ENCODE measurements at regions not wholly inside any gene's neighbourhood (a gene's known extent, or its start where the extent isn't known, plus 50 kb on each side); places are given as distances from the start of the nearest gene placed in this dataset.

GRCh38 chr18:37852464-37852863 is 286.9 kb upstream of the CELF4 start:
- Histone ChIP-seq H2BK12ac (ENCODE audit: low read length in 2 of 2) (no peak overlapping the region), H3K9ac (ENCODE audit: low read length) (no peak overlapping the region), H3K4me1 (ENCODE audit: control insufficient read depth, insufficient read depth, low read depth, low read length) (no peaks in the 10 kb centered on the region), H3K79me1 (replicated peaks; ENCODE audit: low read length, poor library complexity, severe bottlenecking) (no peaks in the 10 kb centered on the region), H3K27ac (ENCODE audit: low read length, poor library complexity, severe bottlenecking) (no peak overlapping the region), H3K36me3 (ENCODE audit: control insufficient read depth in 1 of 2, insufficient read depth in 2 of 2, low read depth in 1 of 2, low read length in 2 of 2) (no peaks in the 10 kb centered on the region), H3K14ac (ENCODE audit: low read length in 2 of 2) (no peak overlapping the region), H2BK120ac (ENCODE audit: low read depth, low read length) (no peak overlapping the region), H4K8ac (ENCODE audit: low read length) (no peak overlapping the region), H3K4me3 (ENCODE audit: insufficient read depth in 1 of 2, low read depth in 1 of 2, low read length in 2 of 2) (no peak overlapping the region), H3K27me3 (ENCODE audit: control insufficient read depth in 1 of 2, insufficient read depth in 1 of 2, low read length in 2 of 2) (no peaks in the 10 kb centered on the region), H4K91ac (ENCODE audit: low read length) (no peak overlapping the region), H3K18ac (ENCODE audit: low read depth in 1 of 2, low read length in 2 of 2) (no peak overlapping the region), H3K4me2 (ENCODE audit: low read length, poor library complexity, severe bottlenecking) (no peak overlapping the region), H2AK5ac (ENCODE audit: low read length, severe bottlenecking) (no peak overlapping the region), H2AFZ (ENCODE audit: low read depth, low read length) (no peak overlapping the region), H3K9me3 (ENCODE audit: control insufficient read depth, low read length) (peaks cover 4% of the 10 kb centered on the region), H3K23ac (ENCODE audit: low read length in 2 of 2) (no peak overlapping the region), H2BK15ac (ENCODE audit: low read depth, poor library complexity, severe bottlenecking) (no peak overlapping the region), H3K4ac (ENCODE audit: low read depth in 1 of 2, low read length in 2 of 2) (no peak overlapping the region), H2BK5ac (ENCODE audit: low read depth, low read length, poor library complexity, severe bottlenecking) (no peak overlapping the region)
- WGBS, result 65% methylated on average over 4 of the region's 4 CpGs
- DNase-seq, result no peak

- Histone ChIP-seq H2BK5ac (ENCODE audit: low read depth, low read length, poor library complexity, severe bottlenecking) (no peak overlapping the region), H4K8ac (ENCODE audit: low read length) (no peak overlapping the region), H3K9me3 (ENCODE audit: control insufficient read depth, low read length) (no peaks in the 10 kb centered on the region), H4K91ac (ENCODE audit: low read length) (no peak overlapping the region), H3K4ac (ENCODE audit: low read depth in 1 of 2, low read length in 2 of 2) (no peak overlapping the region), H2BK15ac (ENCODE audit: low read depth, poor library complexity, severe bottlenecking) (no peak overlapping the region), H3K36me3 (ENCODE audit: control insufficient read depth in 1 of 2, insufficient read depth in 2 of 2, low read depth in 1 of 2, low read length in 2 of 2) (no peaks in the 10 kb centered on the region), H3K4me3 (ENCODE audit: insufficient read depth in 1 of 2, low read depth in 1 of 2, low read length in 2 of 2) (no peak overlapping the region), H3K27ac (ENCODE audit: low read length, poor library complexity, severe bottlenecking) (no peak overlapping the region), H2BK12ac (ENCODE audit: low read length in 2 of 2) (no peak overlapping the region), H3K14ac (ENCODE audit: low read length in 2 of 2) (no peak overlapping the region), H2AK5ac (ENCODE audit: low read length, severe bottlenecking) (no peak overlapping the region), H3K4me1 (ENCODE audit: control insufficient read depth, insufficient read depth, low read depth, low read length) (no peaks in the 10 kb centered on the region), H2BK120ac (ENCODE audit: low read depth, low read length) (no peak overlapping the region), H2AFZ (ENCODE audit: low read depth, low read length) (no peak overlapping the region), H3K9ac (ENCODE audit: low read length) (no peak overlapping the region), H3K79me1 (replicated peaks; ENCODE audit: low read length, poor library complexity, severe bottlenecking) (no peaks in the 10 kb centered on the region), H3K18ac (ENCODE audit: low read depth in 1 of 2, low read length in 2 of 2) (no peak overlapping the region), H3K4me2 (ENCODE audit: low read length, poor library complexity, severe bottlenecking) (no peak overlapping the region), H3K27me3 (ENCODE audit: control insufficient read depth in 1 of 2, insufficient read depth in 1 of 2, low read length in 2 of 2) (no peaks in the 10 kb centered on the region), H3K23ac (ENCODE audit: low read length in 2 of 2) (no peak overlapping the region)
- WGBS, result 60% methylated on average over 3 of the region's 3 CpGs
- DNase-seq, result no peak
These were observed 281.9 kb upstream of the CELF4 start for GRCh38 chr18:37847544-37847943.

- H3K36me3 ChIP-seq (ENCODE audit: control insufficient read depth in 1 of 2, insufficient read depth in 2 of 2, low read depth in 1 of 2, low read length in 2 of 2), result no peaks in the 10 kb centered on the region
- no peak overlapping the region for H4K8ac ChIP-seq (ENCODE audit: low read length)
- no peak overlapping the region for H3K18ac ChIP-seq (ENCODE audit: low read depth in 1 of 2, low read length in 2 of 2)
- no peaks in the 10 kb centered on the region for H3K4me1 ChIP-seq (ENCODE audit: control insufficient read depth, insufficient read depth, low read depth, low read length)
- H3K14ac ChIP-seq (ENCODE audit: low read length in 2 of 2), result no peak overlapping the region
- H2BK12ac ChIP-seq (ENCODE audit: low read length in 2 of 2), result no peak overlapping the region
- H3K4me2 ChIP-seq (ENCODE audit: low read length, poor library complexity, severe bottlenecking), result no peak overlapping the region
- H3K27ac ChIP-seq (ENCODE audit: low read length, poor library complexity, severe bottlenecking), result no peak overlapping the region
- no peaks in the 10 kb centered on the region for H3K9me3 ChIP-seq (ENCODE audit: control insufficient read depth, low read length)
- H2BK120ac ChIP-seq (ENCODE audit: low read depth, low read length), result no peak overlapping the region
- no peak for DNase-seq
- 49% methylated on average over 3 of the region's 3 CpGs for WGBS
- no peaks in the 10 kb centered on the region for H3K79me1 ChIP-seq (replicated peaks; ENCODE audit: low read length, poor library complexity, severe bottlenecking)
- no peak overlapping the region for H3K4ac ChIP-seq (ENCODE audit: low read depth in 1 of 2, low read length in 2 of 2)
- no peaks in the 10 kb centered on the region for H3K27me3 ChIP-seq (ENCODE audit: control insufficient read depth in 1 of 2, insufficient read depth in 1 of 2, low read length in 2 of 2)
- no peak overlapping the region for H2BK5ac ChIP-seq (ENCODE audit: low read depth, low read length, poor library complexity, severe bottlenecking)
- no peak overlapping the region for H2BK15ac ChIP-seq (ENCODE audit: low read depth, poor library complexity, severe bottlenecking)
- H2AK5ac ChIP-seq (ENCODE audit: low read length, severe bottlenecking), result no peak overlapping the region
- H3K9ac ChIP-seq (ENCODE audit: low read length), result no peak overlapping the region
- H2AFZ ChIP-seq (ENCODE audit: low read depth, low read length), result no peak overlapping the region
- no peak overlapping the region for H3K4me3 ChIP-seq (ENCODE audit: insufficient read depth in 1 of 2, low read depth in 1 of 2, low read length in 2 of 2)
- H4K91ac ChIP-seq (ENCODE audit: low read length), result no peak overlapping the region
- H3K23ac ChIP-seq (ENCODE audit: low read length in 2 of 2), result no peak overlapping the region
These were observed 281.4 kb upstream of the CELF4 start for GRCh38 chr18:37846996-37847395.

- H3K27me3 ChIP-seq (ENCODE audit: control insufficient read depth in 1 of 2, insufficient read depth in 1 of 2, low read length in 2 of 2), result no peaks in the 10 kb centered on the region
- H2BK15ac ChIP-seq (ENCODE audit: low read depth, poor library complexity, severe bottlenecking), result no peak overlapping the region
- H3K79me1 ChIP-seq (replicated peaks; ENCODE audit: low read length, poor library complexity, severe bottlenecking), result no peaks in the 10 kb centered on the region
- no peak overlapping the region for H4K8ac ChIP-seq (ENCODE audit: low read length)
- no peak overlapping the region for H3K14ac ChIP-seq (ENCODE audit: low read length in 2 of 2)
- H2BK12ac ChIP-seq (ENCODE audit: low read length in 2 of 2), result no peak overlapping the region
- H3K9ac ChIP-seq (ENCODE audit: low read length), result no peak overlapping the region
- no peaks in the 10 kb centered on the region for H3K4me1 ChIP-seq (ENCODE audit: control insufficient read depth, insufficient read depth, low read depth, low read length)
- H3K18ac ChIP-seq (ENCODE audit: low read depth in 1 of 2, low read length in 2 of 2), result no peak overlapping the region
- no peak overlapping the region for H3K4me3 ChIP-seq (ENCODE audit: insufficient read depth in 1 of 2, low read depth in 1 of 2, low read length in 2 of 2)
- H2BK5ac ChIP-seq (ENCODE audit: low read depth, low read length, poor library complexity, severe bottlenecking), result no peak overlapping the region
- WGBS, result 56% methylated on average over 2 of the region's 2 CpGs
- no peaks in the 10 kb centered on the region for H3K9me3 ChIP-seq (ENCODE audit: control insufficient read depth, low read length)
- no peak overlapping the region for H3K23ac ChIP-seq (ENCODE audit: low read length in 2 of 2)
- no peak overlapping the region for H3K4me2 ChIP-seq (ENCODE audit: low read length, poor library complexity, severe bottlenecking)
- no peak overlapping the region for H2AK5ac ChIP-seq (ENCODE audit: low read length, severe bottlenecking)
- H2BK120ac ChIP-seq (ENCODE audit: low read depth, low read length), result no peak overlapping the region
- no peak overlapping the region for H3K27ac ChIP-seq (ENCODE audit: low read length, poor library complexity, severe bottlenecking)
- H3K36me3 ChIP-seq (ENCODE audit: control insufficient read depth in 1 of 2, insufficient read depth in 2 of 2, low read depth in 1 of 2, low read length in 2 of 2), result no peaks in the 10 kb centered on the region
- no peak overlapping the region for H3K4ac ChIP-seq (ENCODE audit: low read depth in 1 of 2, low read length in 2 of 2)
- H2AFZ ChIP-seq (ENCODE audit: low read depth, low read length), result no peak overlapping the region
- no peak overlapping the region for H4K91ac ChIP-seq (ENCODE audit: low read length)
- DNase-seq, result no peak
These were observed 279.9 kb upstream of the CELF4 start for GRCh38 chr18:37845498-37845897.
